HG03139 (cell line): ENCODE measurements at regions not wholly inside any gene's neighbourhood (a gene's known extent, or its start where the extent isn't known, plus 50 kb on each side); places are given as distances from the start of the nearest gene placed in this dataset.

Experiments
- ATAC-seq: cut with Tn5 transposase; IDR thresholded peaks from one replicate; pipeline ENCODE4 v1.9.1; 2021; ENCODE audit not compliant: unreplicated experiment

DNA sequence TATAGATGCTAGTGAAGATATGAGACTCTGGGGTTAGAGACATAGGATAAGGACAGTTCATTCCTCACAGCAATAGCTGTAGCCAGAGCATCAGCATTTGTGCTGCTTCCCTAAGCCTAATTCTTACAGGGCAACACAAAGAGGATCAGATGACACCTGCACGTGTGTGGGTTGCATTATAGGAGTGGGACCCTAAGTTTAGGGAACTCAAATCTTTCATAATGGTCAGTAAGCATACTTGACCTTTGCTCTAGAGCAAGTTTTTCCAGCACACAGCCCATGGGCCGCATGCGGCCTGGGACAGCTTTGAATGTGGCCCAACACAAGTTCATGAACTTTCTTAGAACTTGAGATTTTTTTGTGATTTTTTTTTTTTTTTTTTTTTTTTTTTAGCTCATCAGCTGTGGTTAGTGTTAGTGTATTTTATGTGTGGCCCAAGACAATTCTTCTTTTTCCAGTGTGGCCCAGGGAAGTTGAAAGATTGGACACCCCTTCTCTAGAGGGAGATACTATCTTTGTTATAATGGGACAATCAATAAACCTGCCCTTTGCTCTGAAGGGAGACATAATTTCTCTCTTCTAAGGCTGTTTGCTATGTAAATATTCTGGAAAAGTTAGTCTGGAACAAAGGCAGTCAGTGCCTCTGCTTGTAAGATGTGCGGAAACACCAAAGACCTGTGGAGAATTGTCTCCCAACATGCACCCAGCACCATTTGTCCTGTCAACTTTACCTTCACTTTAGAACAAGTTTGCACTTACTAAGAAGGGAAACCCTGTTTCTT, 650.2 kb downstream of the ZNF674 start:
- no peak for ATAC-seq

DNA sequence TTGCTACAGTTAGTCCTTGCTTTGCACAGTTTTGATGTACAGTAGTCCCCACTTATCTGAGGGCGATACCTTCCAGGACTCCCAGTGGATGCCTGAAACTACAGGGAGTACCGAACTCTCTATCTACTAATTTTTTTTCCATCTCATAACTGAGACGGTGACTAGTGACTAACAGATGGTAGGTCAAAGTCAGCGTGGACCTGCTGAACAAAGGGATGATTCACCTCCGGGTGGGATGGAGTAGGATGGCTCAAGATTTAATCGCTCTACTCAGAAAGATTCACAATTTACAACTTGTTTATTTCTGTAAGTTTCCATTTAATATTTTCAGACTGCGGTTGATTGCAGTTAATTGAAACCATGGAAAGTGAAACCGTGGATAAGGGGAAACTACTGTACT, 655.8 kb downstream of the ZNF674 start:
- no peak for ATAC-seq

DNA sequence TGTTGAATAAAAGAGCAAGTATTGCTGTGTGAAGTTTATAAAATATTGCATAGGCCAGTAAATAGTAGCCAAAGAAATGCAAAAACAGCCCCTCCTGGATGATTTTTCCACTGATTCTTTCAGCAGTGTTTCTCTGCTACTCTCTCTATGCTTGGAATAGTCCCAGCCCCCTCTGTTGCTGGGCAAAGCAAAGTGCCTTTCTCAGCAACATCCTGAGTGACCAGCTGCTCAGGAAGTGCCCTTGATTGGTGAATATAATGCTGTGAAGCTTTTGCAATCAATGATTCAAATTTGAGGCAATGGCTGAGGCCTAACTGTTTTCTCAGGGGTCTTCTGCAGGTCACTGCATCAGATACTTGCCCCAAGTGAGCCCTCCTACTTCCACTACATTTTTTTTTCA, 656.7 kb downstream of the ZNF674 start:
- no peak for ATAC-seq

GRCh38 chrX:45885931-45886330, 659.3 kb downstream of the ZNF674 start:
- no peak for ATAC-seq

- ATAC-seq, result no peak
Measured at GRCh38 chrX:45879512-45879911, 665.7 kb downstream of the ZNF674 start.

DNA sequence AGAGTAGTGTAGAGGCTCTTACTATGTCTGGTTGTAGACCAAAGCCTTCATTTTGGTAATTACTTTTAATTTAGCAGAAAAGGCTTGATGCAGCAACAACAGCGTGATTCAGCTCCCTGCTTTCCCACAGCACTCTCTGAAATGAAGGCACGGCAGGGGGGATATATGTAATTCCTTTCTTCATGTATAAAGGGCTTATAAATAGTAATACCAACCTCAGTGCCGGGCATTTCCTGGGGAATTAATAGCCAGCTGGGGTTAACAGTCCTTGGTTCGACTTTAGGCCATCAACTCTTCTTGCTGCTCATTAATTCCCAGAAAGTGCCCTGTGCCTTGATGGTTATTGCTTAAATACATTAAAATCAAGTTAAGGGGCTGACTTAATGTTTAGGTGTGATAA, 669.0 kb downstream of the ZNF674 start:
- no peak for ATAC-seq

- no peak for ATAC-seq
Measured at GRCh38 chrX:45873781-45874180, 671.4 kb downstream of the ZNF674 start.

DNA sequence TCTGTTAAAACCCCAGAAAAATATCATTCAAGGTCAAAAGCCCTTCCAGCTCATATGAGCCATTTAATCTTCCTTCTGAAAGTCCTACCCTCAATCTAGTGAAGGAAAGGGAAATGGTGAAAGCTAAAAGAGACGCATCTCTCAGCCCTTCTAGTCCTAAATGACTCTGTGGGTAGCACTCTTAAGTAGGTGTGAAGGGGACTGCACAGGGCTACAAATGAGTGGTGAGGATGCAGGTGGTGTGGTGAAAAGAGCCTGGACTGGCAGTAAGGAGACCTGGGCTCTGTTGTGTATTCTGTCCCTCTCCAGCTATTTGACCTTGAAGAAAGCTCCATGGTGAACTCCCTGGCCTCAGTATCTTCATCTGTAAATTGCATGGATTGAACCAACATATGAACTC, 671.8 kb upstream of the DIPK2B start:
- no peak for ATAC-seq

GRCh38 chrX:45868425-45868824, 667.7 kb upstream of the DIPK2B start:
- no peak for ATAC-seq

GRCh38 chrX:45862801-45863200, 662.1 kb upstream of the DIPK2B start:
- ATAC-seq, result no peak

GRCh38 chrX:45860450-45860849, 659.8 kb upstream of the DIPK2B start:
- ATAC-seq, result no peak

- ATAC-seq, result no peak
Measured at GRCh38 chrX:45859407-45859806, 658.7 kb upstream of the DIPK2B start.

DNA sequence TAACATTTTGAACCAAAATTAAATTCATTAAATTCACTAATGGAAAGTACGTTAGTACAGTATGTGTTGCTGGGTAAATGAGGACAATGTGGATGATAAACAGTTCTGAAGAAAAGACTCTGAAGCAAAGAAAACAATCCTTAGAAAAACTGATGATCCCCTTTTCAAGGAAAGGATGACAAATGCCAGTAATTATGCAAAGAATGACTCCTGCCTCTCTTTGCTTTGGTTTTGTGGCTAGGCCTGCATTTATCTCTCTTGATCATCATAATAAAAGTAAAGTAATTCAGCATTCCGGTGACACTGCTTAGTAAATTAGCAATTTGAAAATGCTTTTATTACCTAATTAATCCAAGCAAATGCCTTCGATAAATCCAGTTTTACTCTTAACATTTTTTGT, 652.2 kb upstream of the DIPK2B start:
- no peak for ATAC-seq

GRCh38 chrX:45851434-45851991, 650.8 kb upstream of the DIPK2B start:
- ATAC-seq, result no peak

- ATAC-seq, result no peak
Measured at GRCh38 chrX:45850775-45851433, 650.2 kb upstream of the DIPK2B start.

DNA sequence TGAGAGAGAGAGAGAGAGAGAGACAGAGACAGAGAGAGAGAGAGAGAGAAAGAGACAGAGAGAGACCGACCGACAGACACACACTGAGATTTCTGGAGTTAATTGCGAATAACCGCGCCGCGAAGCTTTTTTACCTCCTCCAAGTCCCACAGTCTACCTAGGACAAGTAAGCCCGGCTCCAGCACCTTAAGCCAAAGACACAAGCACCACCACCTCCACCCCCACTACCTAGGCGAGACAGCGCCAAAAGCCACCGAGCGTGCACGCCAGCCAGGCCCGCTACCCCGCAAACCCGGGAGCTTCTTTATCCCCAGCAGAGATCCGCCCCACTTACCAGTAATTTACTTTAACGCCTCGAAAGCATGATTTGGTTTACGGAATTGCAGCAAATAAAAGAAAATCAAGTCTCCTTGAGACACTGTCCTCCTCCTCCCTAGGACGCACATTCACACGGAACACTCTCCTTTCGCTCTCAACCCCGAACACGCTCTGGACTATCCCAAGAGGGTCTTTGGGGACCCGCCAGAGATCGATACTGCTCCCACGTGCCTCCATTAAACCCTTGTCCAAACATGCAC, 649.6 kb upstream of the DIPK2B start:
- ATAC-seq, result no peak

- ATAC-seq, result no peak
Measured at GRCh38 chrX:45849261-45849862, 648.7 kb upstream of the DIPK2B start.

- ATAC-seq, result no peak
Measured at GRCh38 chrX:45847961-45848360, 647.3 kb upstream of the DIPK2B start.

DNA sequence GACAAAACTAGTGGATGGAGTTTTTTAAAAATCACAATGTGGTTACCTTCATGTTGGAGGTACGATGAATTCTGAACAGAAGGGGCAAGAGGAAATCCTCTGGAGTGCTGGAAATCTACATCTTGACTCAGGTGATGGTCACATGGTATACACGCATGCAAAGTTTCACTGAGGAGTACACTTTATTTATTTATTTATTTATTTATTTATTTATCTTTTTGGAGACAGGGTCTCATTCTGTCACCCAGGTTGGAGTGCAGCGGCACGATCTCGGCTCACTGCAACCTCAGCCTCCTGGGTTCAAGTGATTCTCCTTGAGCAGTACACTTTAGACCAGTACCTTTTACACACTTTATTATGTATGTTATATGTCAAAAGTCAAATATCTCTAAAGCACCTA, 645.7 kb upstream of the DIPK2B start:
- no peak for ATAC-seq

DNA sequence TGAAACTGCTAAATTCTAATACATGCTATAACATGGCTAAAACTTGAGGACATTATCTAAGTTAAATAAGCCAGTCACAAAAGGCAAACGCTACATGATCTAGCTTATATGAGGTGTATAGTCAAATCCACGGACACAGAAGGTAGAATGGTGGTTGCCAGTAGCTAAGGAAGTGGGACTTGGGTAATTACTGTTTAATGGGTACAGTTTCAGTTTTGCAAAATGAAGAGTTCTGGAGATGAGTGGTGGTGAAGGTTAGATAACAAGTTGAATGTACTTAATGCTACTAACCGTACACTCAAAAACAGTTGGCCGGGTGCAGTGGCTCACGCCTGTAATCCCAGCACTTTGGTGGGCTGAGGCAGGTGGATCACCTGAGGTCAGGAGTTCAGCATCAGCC, 644.5 kb upstream of the DIPK2B start:
- ATAC-seq, result no peak

DNA sequence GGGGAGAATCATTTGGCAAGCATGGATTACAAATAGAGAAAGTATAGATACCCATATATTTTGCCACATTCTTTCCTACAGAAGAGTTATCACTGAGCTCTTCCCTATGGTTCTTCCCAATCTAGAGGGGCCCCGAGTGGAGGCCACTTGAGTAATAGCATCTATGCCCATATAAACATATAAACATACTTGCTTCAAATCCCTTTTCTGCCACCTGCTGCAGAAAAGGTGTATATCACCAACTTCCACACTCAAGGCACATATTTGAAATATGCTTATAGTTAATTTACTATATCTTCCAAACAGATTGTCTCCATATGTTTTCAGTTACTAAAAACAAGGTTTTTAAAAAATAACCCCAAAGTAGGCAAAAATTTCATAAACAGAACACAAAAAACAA, 642.8 kb upstream of the DIPK2B start:
- ATAC-seq, result no peak

DNA sequence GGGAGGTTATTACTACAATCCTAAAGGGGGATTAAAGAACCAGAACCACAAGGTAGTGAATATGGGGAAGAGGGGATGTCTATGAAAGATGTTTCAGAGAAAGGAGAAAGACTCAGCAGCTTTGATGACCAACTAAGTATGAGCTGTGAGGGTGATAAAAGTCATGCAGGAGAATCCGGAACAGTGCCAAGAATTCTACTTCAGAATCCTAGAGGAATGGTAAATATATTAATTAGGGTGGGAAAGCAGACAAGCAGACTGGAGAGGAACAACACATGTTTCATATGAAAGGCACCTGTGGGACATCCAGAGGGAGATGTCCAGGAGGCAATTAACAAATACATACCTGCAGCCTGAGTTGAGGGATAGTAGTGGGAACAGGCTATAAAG, 642.2 kb upstream of the DIPK2B start:
- ATAC-seq, result no peak
